SK-N-SH (cell line): ENCODE measurements at regions not wholly inside any gene's neighbourhood (a gene's known extent, or its start where the extent isn't known, plus 50 kb on each side); places are given as distances from the start of the nearest gene placed in this dataset.
"Not testable (repeated sequence)": the region's sequence is repeated elsewhere in the genome, so short reads cannot be mapped to it uniquely, and the experiment has no call there.

Experiments
- CHD2 ChIP-seq: fragments of 150-350 bp; IDR thresholded peaks from 2 replicates; pipeline ENCODE4 v1.6.1; 2018; ENCODE audit warnings: low read length; ENCODE audit not compliant: partially characterized antibody
- CTCF ChIP-seq: fragments of 200-600 bp; sonication (generic); IDR thresholded peaks from 2 replicates; pipeline ENCODE4 v1.6.1; 2017; ENCODE audit warnings: antibody characterized with exemption, mild to moderate bottlenecking, moderate library complexity
- JUND ChIP-seq: IDR thresholded peaks from 2 replicates; pipeline ENCODE4 v1.4.0; 2012
- REST ChIP-seq: IDR thresholded peaks from 2 replicates; pipeline ENCODE4 v1.6.1; 2012; ENCODE audit warnings: mild to moderate bottlenecking, low read depth, low read length, moderate library complexity
- RXRA ChIP-seq: IDR thresholded peaks from 2 replicates; pipeline ENCODE4 v1.4.0; 2012; ENCODE audit warnings: low read depth, mild to moderate bottlenecking, borderline replicate concordance
- SIN3A ChIP-seq: IDR thresholded peaks from 2 replicates; pipeline ENCODE4 v1.6.1; 2012; ENCODE audit warnings: low read depth, mild to moderate bottlenecking, low read length, moderate library complexity, borderline replicate concordance
- TAF1 ChIP-seq: IDR thresholded peaks from 2 replicates; pipeline ENCODE4 v1.6.1; 2012; ENCODE audit warnings: low read depth, mild to moderate bottlenecking, low read length, moderate library complexity, borderline replicate concordance
- YY1 ChIP-seq: IDR thresholded peaks from 2 replicates; pipeline ENCODE4 v1.4.0; 2012; ENCODE audit warnings: low read depth, mild to moderate bottlenecking

- TF ChIP-seq TAF1, RXRA, SIN3A, JUND, CHD2, YY1, REST, CTCF: not testable (repeated sequence)
Measured at GRCh38 chr4:189665712-189666305, 274.9 kb upstream of the FRG1 start.
